ENCODE measurements at regions not wholly inside any gene's neighbourhood (a gene's known extent, or its start where the extent isn't known, plus 50 kb on each side); places are given as distances from the start of the nearest gene placed in this dataset.

DNA sequence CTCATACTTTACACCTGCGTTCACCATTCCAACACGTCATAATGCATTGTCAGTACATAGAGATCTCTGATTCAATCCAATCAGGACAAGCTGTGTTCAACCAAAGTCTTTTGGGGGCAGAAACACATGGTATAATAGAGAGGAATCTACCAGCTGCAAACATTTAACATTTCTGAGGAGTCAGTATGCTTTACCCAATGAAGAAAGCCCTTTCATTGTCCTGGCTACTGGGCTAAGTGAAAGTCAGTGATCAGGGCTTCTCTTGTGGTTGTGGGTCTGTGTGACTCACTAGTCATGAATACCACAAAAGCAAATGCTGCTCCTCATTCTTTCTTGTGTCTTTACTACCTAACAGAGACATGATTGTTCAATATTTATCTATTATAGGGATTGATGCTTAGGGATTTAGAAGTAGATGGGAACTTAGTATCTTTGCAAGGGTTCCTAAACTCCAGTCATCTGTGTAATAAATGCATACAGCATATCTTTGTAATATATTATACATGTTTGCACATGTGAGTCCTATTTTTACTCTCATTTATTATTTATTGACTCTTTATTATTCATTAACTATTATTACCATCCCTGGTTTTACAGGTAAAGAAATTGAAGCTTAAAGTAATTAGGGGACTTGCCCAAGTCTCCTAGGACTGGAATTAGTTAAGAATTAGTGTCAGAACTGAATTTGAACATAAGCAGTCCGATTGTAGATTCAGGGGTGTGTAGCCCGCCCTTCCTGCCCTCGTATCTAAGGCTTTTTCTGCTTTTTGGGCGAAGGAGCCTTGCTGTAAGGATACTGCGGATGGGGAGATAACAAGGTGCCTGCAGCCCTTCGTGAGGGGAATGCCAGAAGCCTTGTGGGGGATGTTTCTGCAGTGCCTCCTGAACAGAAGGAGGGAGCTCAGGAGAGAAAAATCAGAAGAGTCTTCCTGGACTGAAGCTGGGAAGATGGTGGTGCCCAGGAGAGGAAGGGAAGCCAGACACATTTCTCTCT, 353.1 kb upstream of the BOD1L1 start:
- TF ChIP-seq, protein P1, sequence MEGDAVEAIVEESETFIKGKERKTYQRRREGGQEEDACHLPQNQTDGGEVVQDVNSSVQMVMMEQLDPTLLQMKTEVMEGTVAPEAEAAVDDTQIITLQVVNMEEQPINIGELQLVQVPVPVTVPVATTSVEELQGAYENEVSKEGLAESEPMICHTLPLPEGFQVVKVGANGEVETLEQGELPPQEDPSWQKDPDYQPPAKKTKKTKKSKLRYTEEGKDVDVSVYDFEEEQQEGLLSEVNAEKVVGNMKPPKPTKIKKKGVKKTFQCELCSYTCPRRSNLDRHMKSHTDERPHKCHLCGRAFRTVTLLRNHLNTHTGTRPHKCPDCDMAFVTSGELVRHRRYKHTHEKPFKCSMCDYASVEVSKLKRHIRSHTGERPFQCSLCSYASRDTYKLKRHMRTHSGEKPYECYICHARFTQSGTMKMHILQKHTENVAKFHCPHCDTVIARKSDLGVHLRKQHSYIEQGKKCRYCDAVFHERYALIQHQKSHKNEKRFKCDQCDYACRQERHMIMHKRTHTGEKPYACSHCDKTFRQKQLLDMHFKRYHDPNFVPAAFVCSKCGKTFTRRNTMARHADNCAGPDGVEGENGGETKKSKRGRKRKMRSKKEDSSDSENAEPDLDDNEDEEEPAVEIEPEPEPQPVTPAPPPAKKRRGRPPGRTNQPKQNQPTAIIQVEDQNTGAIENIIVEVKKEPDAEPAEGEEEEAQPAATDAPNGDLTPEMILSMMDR (IDR thresholded peaks at IDR 0.05 in 4 of 5, conservative IDR thresholded peaks at IDR 0.05 in 1 of 5) = no peak
- no peak for TF ChIP-seq POLR2A (IDR thresholded peaks at IDR 0.05)

Data from gastrocnemius medialis (tissue), 4 donors.